ENCODE measurements at regions not wholly inside any gene's neighbourhood (a gene's known extent, or its start where the extent isn't known, plus 50 kb on each side); places are given as distances from the start of the nearest gene placed in this dataset.

DNA sequence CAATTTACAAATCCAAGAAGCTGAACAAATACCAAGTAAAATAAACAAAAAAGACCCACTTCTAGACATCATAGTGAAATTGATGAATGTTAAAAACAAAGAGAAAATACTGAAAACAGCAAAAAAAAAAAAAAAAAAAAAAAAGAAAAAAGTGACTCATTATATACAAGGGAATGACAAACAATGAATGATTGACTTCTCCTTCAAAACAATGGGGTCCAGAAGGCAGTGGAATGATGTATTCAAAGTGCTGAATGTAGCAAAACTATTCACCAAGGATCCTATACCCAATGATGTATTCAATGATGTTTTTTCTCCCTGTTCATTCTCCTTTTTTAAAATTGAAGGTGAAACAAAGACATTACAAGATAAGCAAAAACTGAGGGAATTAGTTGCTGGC, 650.0 kb downstream of the UTRN start:
- Mint-ChIP-seq H3K4me1 (peaks cover 4 to 5% of the 10 kb centered on the region in 2 experiments; a peak in 3 of 4 replicates), H3K27me3 (ENCODE audit: low read depth) (no peaks in the 10 kb centered on the region), H3K9me3 (peaks cover 7 to 8% of the 10 kb centered on the region in 2 experiments; a peak in 4 of 5 replicates), H3K36me3 (ENCODE audit: insufficient read depth in 1 of 3, low read depth in 3 of 3) (peaks cover 0 to 12% (median 4%) of the 10 kb centered on the region in 3 experiments; a peak in 4 of 7 replicates), H3K4me3 (no peak overlapping the region), H3K27ac (no peak overlapping the region)
- no peaks in the 10 kb centered on the region for H3K9me3 ChIP-seq (ENCODE audit: control insufficient read depth, low read depth, low read length)
- no peak overlapping the region for H3T11ph ChIP-seq (ENCODE audit: low read length)
- H3K79me1 ChIP-seq (ENCODE audit: insufficient read depth, low read depth, low read length, poor library complexity, severe bottlenecking): no peaks in the 10 kb centered on the region
- H3K27me3 ChIP-seq (ENCODE audit: insufficient read depth, low read length): no peaks in the 10 kb centered on the region
- no peak overlapping the region for H3K14ac ChIP-seq (ENCODE audit: insufficient read depth, low read length)
- no peak overlapping the region for H4K5ac ChIP-seq (ENCODE audit: insufficient read length, low read depth, low read length)
- H4K20me1 ChIP-seq (ENCODE audit: control insufficient read depth, insufficient read depth, insufficient read length): no peaks in the 10 kb centered on the region
- H3K79me2 ChIP-seq (ENCODE audit: insufficient read depth, low read length): no peaks in the 10 kb centered on the region
- no peak overlapping the region for H3K27ac ChIP-seq (ENCODE audit: insufficient read length, low read depth, low read length)
- H3K9ac ChIP-seq (ENCODE audit: extremely low read depth, insufficient read length, low read length): no peak overlapping the region
- H3K23ac ChIP-seq (ENCODE audit: insufficient read length, low read depth, low read length): no peak overlapping the region
- H2AFZ ChIP-seq (ENCODE audit: low read length): no peak overlapping the region
- H4K91ac ChIP-seq (ENCODE audit: insufficient read length, low read depth, low read length): no peak overlapping the region
- no peak for DNase-seq
- no peak overlapping the region for H2BK120ac ChIP-seq (ENCODE audit: low read depth, low read length, poor library complexity, severe bottlenecking)
- TF ChIP-seq, protein P1, sequence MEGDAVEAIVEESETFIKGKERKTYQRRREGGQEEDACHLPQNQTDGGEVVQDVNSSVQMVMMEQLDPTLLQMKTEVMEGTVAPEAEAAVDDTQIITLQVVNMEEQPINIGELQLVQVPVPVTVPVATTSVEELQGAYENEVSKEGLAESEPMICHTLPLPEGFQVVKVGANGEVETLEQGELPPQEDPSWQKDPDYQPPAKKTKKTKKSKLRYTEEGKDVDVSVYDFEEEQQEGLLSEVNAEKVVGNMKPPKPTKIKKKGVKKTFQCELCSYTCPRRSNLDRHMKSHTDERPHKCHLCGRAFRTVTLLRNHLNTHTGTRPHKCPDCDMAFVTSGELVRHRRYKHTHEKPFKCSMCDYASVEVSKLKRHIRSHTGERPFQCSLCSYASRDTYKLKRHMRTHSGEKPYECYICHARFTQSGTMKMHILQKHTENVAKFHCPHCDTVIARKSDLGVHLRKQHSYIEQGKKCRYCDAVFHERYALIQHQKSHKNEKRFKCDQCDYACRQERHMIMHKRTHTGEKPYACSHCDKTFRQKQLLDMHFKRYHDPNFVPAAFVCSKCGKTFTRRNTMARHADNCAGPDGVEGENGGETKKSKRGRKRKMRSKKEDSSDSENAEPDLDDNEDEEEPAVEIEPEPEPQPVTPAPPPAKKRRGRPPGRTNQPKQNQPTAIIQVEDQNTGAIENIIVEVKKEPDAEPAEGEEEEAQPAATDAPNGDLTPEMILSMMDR (conservative IDR thresholded peaks at IDR 0.05): no peak
- no peaks in the 10 kb centered on the region for H3K4me1 ChIP-seq (ENCODE audit: insufficient read depth, low read length)
- H2BK5ac ChIP-seq (ENCODE audit: insufficient read length, low read length): no peak overlapping the region
- no peak overlapping the region for H3K4me2 ChIP-seq (ENCODE audit: insufficient read depth, insufficient read length, low read length)
- no peak overlapping the region for H2AK5ac ChIP-seq (ENCODE audit: insufficient read length, low read length)
- no peak overlapping the region for H2BK20ac ChIP-seq (ENCODE audit: low read depth, low read length, poor library complexity, severe bottlenecking)
- no peak overlapping the region for H3K18ac ChIP-seq (ENCODE audit: insufficient read length, low read depth, low read length)
- H3K56ac ChIP-seq (ENCODE audit: insufficient read length, low read depth, low read length): no peak overlapping the region
- H2BK15ac ChIP-seq (ENCODE audit: low read depth, low read length): no peak overlapping the region
- no peaks in the 10 kb centered on the region for H3K23me2 ChIP-seq (ENCODE audit: insufficient read length, low read depth, low read length, poor library complexity, severe bottlenecking)
- no peak overlapping the region for H3K4ac ChIP-seq (ENCODE audit: low read depth, low read length)
- no peak overlapping the region for H4K8ac ChIP-seq (replicated peaks; ENCODE audit: insufficient read length, low read depth, low read length)
- H2BK12ac ChIP-seq (ENCODE audit: insufficient read length, low read depth, low read length): no peak overlapping the region

Data from H9 (cell line).